ENCODE measurements at regions not wholly inside any gene's neighbourhood (a gene's known extent, or its start where the extent isn't known, plus 50 kb on each side); places are given as distances from the start of the nearest gene placed in this dataset.
"Not testable (repeated sequence)": the region's sequence is repeated elsewhere in the genome, so short reads cannot be mapped to it uniquely, and the experiment has no call there.

- Histone ChIP-seq H3K27me3 (ENCODE audit: insufficient read depth, low read length) (no peaks in the 10 kb centered on the region), H3K4me1 (ENCODE audit: insufficient read depth, low read length) (0 out of 2 replicates have a peak, but pooled peaks cover 3% of the 10 kb centered on the region), H3K4me3 (ENCODE audit: low read length) (no peak overlapping the region), H3K9ac (ENCODE audit: low read depth, low read length) (no peak overlapping the region), H3K9me3 (ENCODE audit: insufficient read depth, low read depth, low read length) (no peaks in the 10 kb centered on the region), H3K36me3 (ENCODE audit: insufficient read depth, low read depth, low read length) (no peaks in the 10 kb centered on the region), H3K27ac (ENCODE audit: low read length) (no peak overlapping the region)
Observed at GRCh38 chr11:110347660-110348059, 51.2 kb upstream of the RDX start.

GRCh38 chr11:110349138-110349996 lies 53.0 kb upstream of the RDX start:
- no peaks in the 10 kb centered on the region for H3K27me3 ChIP-seq (ENCODE audit: insufficient read depth, low read length)
- no peak overlapping the region for H3K4me3 ChIP-seq (ENCODE audit: low read length)
- no peak overlapping the region for H3K27ac ChIP-seq (ENCODE audit: low read length)
- 0 out of 2 replicates have a peak, but pooled peaks cover 3% of the 10 kb centered on the region for H3K4me1 ChIP-seq (ENCODE audit: insufficient read depth, low read length)
- no peak overlapping the region for H3K9ac ChIP-seq (ENCODE audit: low read depth, low read length)
- H3K36me3 ChIP-seq (ENCODE audit: insufficient read depth, low read depth, low read length): no peaks in the 10 kb centered on the region
- H3K9me3 ChIP-seq (ENCODE audit: insufficient read depth, low read depth, low read length): no peaks in the 10 kb centered on the region

- H3K27me3 ChIP-seq (ENCODE audit: insufficient read depth, low read length); H3K4me1 ChIP-seq (ENCODE audit: insufficient read depth, low read length); H3K4me3 ChIP-seq (ENCODE audit: low read length); H3K36me3 ChIP-seq (ENCODE audit: insufficient read depth, low read depth, low read length); H3K9ac ChIP-seq (ENCODE audit: low read depth, low read length); H3K9me3 ChIP-seq (ENCODE audit: insufficient read depth, low read depth, low read length); H3K27ac ChIP-seq (ENCODE audit: low read length): not testable (repeated sequence)
Observed at GRCh38 chr11:110349997-110350383, 53.6 kb upstream of the RDX start.

- Histone ChIP-seq H3K36me3 (ENCODE audit: insufficient read depth, low read depth, low read length) (no peaks in the 10 kb centered on the region), H3K27ac (ENCODE audit: low read length) (no peak overlapping the region), H3K9me3 (ENCODE audit: insufficient read depth, low read depth, low read length) (no peaks in the 10 kb centered on the region), H3K4me3 (ENCODE audit: low read length) (no peak overlapping the region), H3K9ac (ENCODE audit: low read depth, low read length) (no peak overlapping the region; the same call in 1 of the 2 replicates), H3K4me1 (ENCODE audit: insufficient read depth, low read length) (peaks cover 13% of the 10 kb centered on the region; the same call in 1 of the 2 replicates), H3K27me3 (ENCODE audit: insufficient read depth, low read length) (no peaks in the 10 kb centered on the region)
Observed at GRCh38 chr11:110355011-110355744, 58.8 kb upstream of the RDX start.

- H3K9ac ChIP-seq (ENCODE audit: low read depth, low read length): no peak overlapping the region
- H3K27me3 ChIP-seq (ENCODE audit: insufficient read depth, low read length): no peaks in the 10 kb centered on the region
- no peaks in the 10 kb centered on the region for H3K36me3 ChIP-seq (ENCODE audit: insufficient read depth, low read depth, low read length)
- H3K27ac ChIP-seq (ENCODE audit: low read length): no peak overlapping the region
- H3K4me1 ChIP-seq (ENCODE audit: insufficient read depth, low read length): peaks cover 13% of the 10 kb centered on the region; the same call in 1 of the 2 replicates
- no peak overlapping the region for H3K4me3 ChIP-seq (ENCODE audit: low read length)
- no peaks in the 10 kb centered on the region for H3K9me3 ChIP-seq (ENCODE audit: insufficient read depth, low read depth, low read length)
Observed at GRCh38 chr11:110356762-110357671, 60.6 kb upstream of the RDX start.

GRCh38 chr11:110358336-110358735 lies 61.9 kb upstream of the RDX start:
- Histone ChIP-seq H3K9me3 (ENCODE audit: insufficient read depth, low read depth, low read length) (no peaks in the 10 kb centered on the region), H3K27ac (ENCODE audit: low read length) (no peak overlapping the region), H3K4me1 (ENCODE audit: insufficient read depth, low read length) (peaks cover 19% of the 10 kb centered on the region; the same call in 1 of the 2 replicates), H3K27me3 (ENCODE audit: insufficient read depth, low read length) (no peaks in the 10 kb centered on the region), H3K9ac (ENCODE audit: low read depth, low read length) (no peak overlapping the region), H3K36me3 (ENCODE audit: insufficient read depth, low read depth, low read length) (no peaks in the 10 kb centered on the region), H3K4me3 (ENCODE audit: low read length) (no peak overlapping the region)

- not testable (repeated sequence) for H3K9me3 ChIP-seq (ENCODE audit: insufficient read depth, low read depth, low read length); H3K9ac ChIP-seq (ENCODE audit: low read depth, low read length); H3K27ac ChIP-seq (ENCODE audit: low read length); H3K4me3 ChIP-seq (ENCODE audit: low read length); H3K27me3 ChIP-seq (ENCODE audit: insufficient read depth, low read length); H3K36me3 ChIP-seq (ENCODE audit: insufficient read depth, low read depth, low read length)
- peaks cover 12% of the 10 kb centered on the region; the same call in 1 of the 2 replicates for H3K4me1 ChIP-seq (ENCODE audit: insufficient read depth, low read length)
Observed at GRCh38 chr11:110360781-110361408, 64.5 kb upstream of the RDX start.

- peak overlapping the region; percentile 51; the same call in 1 of the 2 replicates for H3K9ac ChIP-seq (ENCODE audit: low read depth, low read length)
- H3K27ac ChIP-seq (ENCODE audit: low read length): peak overlapping the region; percentile 73
- no peaks in the 10 kb centered on the region for H3K36me3 ChIP-seq (ENCODE audit: insufficient read depth, low read depth, low read length)
- no peak overlapping the region for H3K4me3 ChIP-seq (ENCODE audit: low read length)
- peaks cover 9% of the 10 kb centered on the region; the same call in 1 of the 2 replicates for H3K4me1 ChIP-seq (ENCODE audit: insufficient read depth, low read length)
- no peaks in the 10 kb centered on the region for H3K9me3 ChIP-seq (ENCODE audit: insufficient read depth, low read depth, low read length)
- no peaks in the 10 kb centered on the region for H3K27me3 ChIP-seq (ENCODE audit: insufficient read depth, low read length)
Observed at GRCh38 chr11:110362971-110363509, 66.6 kb upstream of the RDX start.

- Histone ChIP-seq H3K27me3 (ENCODE audit: insufficient read depth, low read length) (no peaks in the 10 kb centered on the region), H3K4me1 (ENCODE audit: insufficient read depth, low read length) (peaks cover 9% of the 10 kb centered on the region; the same call in 1 of the 2 replicates), H3K9me3 (ENCODE audit: insufficient read depth, low read depth, low read length) (no peaks in the 10 kb centered on the region), H3K36me3 (ENCODE audit: insufficient read depth, low read depth, low read length) (no peaks in the 10 kb centered on the region), H3K9ac (ENCODE audit: low read depth, low read length) (no peak overlapping the region), H3K4me3 (ENCODE audit: low read length) (no peak overlapping the region), H3K27ac (ENCODE audit: low read length) (no peak overlapping the region)
Observed at GRCh38 chr11:110366291-110366690, 63.5 kb upstream of the FDX1 start.

GRCh38 chr11:110367571-110367970 lies 62.2 kb upstream of the FDX1 start:
- no peak overlapping the region for H3K9ac ChIP-seq (ENCODE audit: low read depth, low read length)
- H3K4me1 ChIP-seq (ENCODE audit: insufficient read depth, low read length): peaks cover 9% of the 10 kb centered on the region; the same call in 1 of the 2 replicates
- H3K4me3 ChIP-seq (ENCODE audit: low read length): no peak overlapping the region
- no peaks in the 10 kb centered on the region for H3K27me3 ChIP-seq (ENCODE audit: insufficient read depth, low read length)
- no peak overlapping the region for H3K27ac ChIP-seq (ENCODE audit: low read length)
- H3K9me3 ChIP-seq (ENCODE audit: insufficient read depth, low read depth, low read length): no peaks in the 10 kb centered on the region
- H3K36me3 ChIP-seq (ENCODE audit: insufficient read depth, low read depth, low read length): no peaks in the 10 kb centered on the region

Data from iPS-20b (cell line).